Spleen (tissue), 11 donors: ENCODE measurements at regions not wholly inside any gene's neighbourhood (a gene's known extent, or its start where the extent isn't known, plus 50 kb on each side); places are given as distances from the start of the nearest gene placed in this dataset.
"Not testable (repeated sequence)": the region's sequence is repeated elsewhere in the genome, so short reads cannot be mapped to it uniquely, and the experiment has no call there.

Source experiments
- DNase-seq: peaks from one replicate; pipeline ENCODE4 v3.0.0-alpha.2; 2020
- H3K27ac ChIP-seq, 8 donors: fragments of 200-600 bp; sonication (generic) in 7 of 8; 1 replicate in 4 of 8; 2 replicates in 4 of 8; pipeline versions ENCODE4 v1.5.0 to v1.8.0; 2016 to 2021; ENCODE audit warnings: inconsistent platforms in 4 of 8, mild to moderate bottlenecking in 4 of 8, moderate library complexity in 1 of 8
- H3K27me3 ChIP-seq, 7 donors: fragments of 200-600 bp; sonication (generic) in 6 of 7; replicated peaks in 1 of 7; 1 replicate in 4 of 7; 2 replicates in 3 of 7; pipeline versions ENCODE4 v1.5.0 to v1.8.0; 2016 to 2021; ENCODE audit warnings: inconsistent platforms in 3 of 7, mild to moderate bottlenecking in 1 of 7
- H3K36me3 ChIP-seq, 6 donors: fragments of 200-600 bp; sonication (generic) in 5 of 6; 1 replicate in 4 of 6; 2 replicates in 2 of 6; pipeline versions ENCODE4 v1.5.0 to v1.8.0; 2016 to 2021; ENCODE audit warnings: inconsistent platforms in 2 of 6
- H3K4me1 ChIP-seq, 6 donors: fragments of 200-600 bp; sonication (generic) in 5 of 6; 1 replicate in 3 of 6; 2 replicates in 3 of 6; pipeline versions ENCODE4 v1.5.0 to v1.8.0; 2016 to 2021; ENCODE audit warnings: inconsistent platforms in 3 of 6
- H3K4me3 ChIP-seq, 8 donors: fragments of 200-600 bp; sonication (generic) in 7 of 8; 1 replicate in 4 of 8; 2 replicates in 4 of 8; pipeline versions ENCODE4 v1.5.0 to v1.8.0; 2016 to 2021; ENCODE audit warnings: inconsistent platforms in 4 of 8, mild to moderate bottlenecking in 4 of 8, moderate library complexity in 2 of 8
- H3K9me3 ChIP-seq, 8 donors: fragments of 200-600 bp; sonication (generic) in 7 of 8; 1 replicate in 4 of 8; 2 replicates in 4 of 8; pipeline versions ENCODE4 v1.5.0 to v1.8.0; 2016 to 2021; ENCODE audit warnings: inconsistent platforms in 4 of 8
- CTCF ChIP-seq, 11 experiments: fragments of 200-600 bp in 7 of 11; fragments of 450-650 bp in 4 of 11; sonication (generic) in 4 of 11; IDR thresholded peaks in 8 of 11; conservative IDR thresholded peaks in 3 of 11; 1 replicate in 7 of 11; 2 replicates in 4 of 11; pipeline versions ENCODE4 v1.4.0 to v1.8.0; 2016 to 2021; ENCODE audit warnings: antibody characterized with exemption in 11 of 11, inconsistent platforms in 4 of 11, mild to moderate bottlenecking in 1 of 11
- POLR2A ChIP-seq, 3 donors: fragments of 450-650 bp; IDR thresholded peaks; one replicate each; pipeline ENCODE4 v1.5.1; 2017; ENCODE audit warnings: antibody characterized with exemption in 3 of 3, mild to moderate bottlenecking in 1 of 3
- POLR2AphosphoS5 ChIP-seq, 3 donors: sonication (generic); formaldehyde crosslinking; IDR thresholded peaks; one replicate each; pipeline ENCODE4 v1.5.1; 2017; ENCODE audit warnings: antibody characterized with exemption in 3 of 3
- WGBS, 5 donors: extraction: QIAGEN DNeasy Blood & Tissue Kit in 3 of 5; methylation state at CpG; one replicate each; pipeline versions ENCODE4 v1.1.5 to v1.1.7; 2013 to 2018; 5-methylcytosine and 5-hydroxymethylcytosine counted together
- intact Hi-C: fragments of 100-400 bp; cut with DNase I; formaldehyde crosslinking; loops from one replicate; pipeline ENCODE4 v1.15.0; 2023; ENCODE audit warnings: low total_unique reads
- donor health status: healthy with polysubstance abuse.
- donor health status: DM: no; HTN: no; CAD: no; lungs with moderate emphysema.
- donor health status: DM: no; HTN: no; CAD: no.
- donor health status: Bipolar disorder and iron deficiency.
- donor health status: healthy.
- donor health status: DM: no; HTN: no; CAD: no.
- donor health status: DM: yes; HTN: yes; CAD: no.

GRCh38 chr4:148540622-148541326 lies 98.6 kb upstream of the NR3C2 start:
- no peaks in the 10 kb centered on the region for H3K36me3 ChIP-seq
- no peaks in the 10 kb centered on the region for H3K4me1 ChIP-seq
- 58 to 92% (median 75%) methylated on average over 4 of the region's 4 CpGs for WGBS, 5 donors
- no peak overlapping the region for H3K27ac ChIP-seq
- H3K27me3 ChIP-seq: no peaks in the 10 kb centered on the region
- peaks cover 0 to 6% (median 1%) of the 10 kb centered on the region in 8 donors for H3K9me3 ChIP-seq
- DNase-seq: no peak
- no peak overlapping the region for H3K4me3 ChIP-seq
- no peak for TF ChIP-seq POLR2A (IDR thresholded peaks at IDR 0.05)
- TF ChIP-seq CTCF (IDR thresholded peaks at IDR 0.05 in 8 of 11, conservative IDR thresholded peaks at IDR 0.05 in 3 of 11): no peak
- no peak for TF ChIP-seq POLR2AphosphoS5 (IDR thresholded peaks at IDR 0.05)
- intact Hi-C loops: no loop called here

- WGBS, 5 donors: 73 to 88% (median 81%) methylated on average over 3 of the region's 3 CpGs
- intact Hi-C loops: no loop called here
- Histone ChIP-seq H3K9me3 (peaks cover 0 to 20% (median 15%) of the 10 kb centered on the region in 8 donors), H3K36me3 (no peaks in the 10 kb centered on the region), H3K27ac (no peak overlapping the region), H3K4me1 (no peaks in the 10 kb centered on the region), H3K27me3 (no peaks in the 10 kb centered on the region), H3K4me3 (no peak overlapping the region)
- no peak for DNase-seq
- no peak for TF ChIP-seq CTCF (IDR thresholded peaks at IDR 0.05 in 8 of 11, conservative IDR thresholded peaks at IDR 0.05 in 3 of 11)
- no peak for TF ChIP-seq POLR2A (IDR thresholded peaks at IDR 0.05)
- no peak for TF ChIP-seq POLR2AphosphoS5 (IDR thresholded peaks at IDR 0.05)
Observed at GRCh38 chr4:148539387-148539786, 97.2 kb upstream of the NR3C2 start.

GRCh38 chr4:148533851-148534250 lies 91.6 kb upstream of the NR3C2 start:
- peaks cover 3 to 61% (median 54%) of the 10 kb centered on the region in 8 donors for H3K9me3 ChIP-seq
- H3K27ac ChIP-seq, H3K4me3 ChIP-seq, H3K27me3 ChIP-seq, H3K36me3 ChIP-seq, intact Hi-C loops, DNase-seq, H3K4me1 ChIP-seq: not testable (repeated sequence)
- 84 to 97% (median 94%) methylated on average over 1 of the region's 1 CpG for WGBS, 5 donors

GRCh38 chr4:148530114-148530513 lies 87.9 kb upstream of the NR3C2 start:
- DNase-seq: no peak
- Histone ChIP-seq H3K36me3 (no peaks in the 10 kb centered on the region), H3K27me3 (no peaks in the 10 kb centered on the region), H3K27ac (no peak overlapping the region), H3K4me1 (no peaks in the 10 kb centered on the region), H3K4me3 (no peak overlapping the region), H3K9me3 (peaks cover 3 to 50% (median 46%) of the 10 kb centered on the region in 8 donors)
- intact Hi-C loops: no loop called here
- TF ChIP-seq CTCF (IDR thresholded peaks at IDR 0.05 in 8 of 11, conservative IDR thresholded peaks at IDR 0.05 in 3 of 11): no peak
- no peak for TF ChIP-seq POLR2AphosphoS5 (IDR thresholded peaks at IDR 0.05)
- TF ChIP-seq POLR2A (IDR thresholded peaks at IDR 0.05): no peak

GRCh38 chr4:148527571-148527970 lies 85.4 kb upstream of the NR3C2 start:
- Histone ChIP-seq H3K27ac (no peak overlapping the region), H3K27me3 (no peaks in the 10 kb centered on the region), H3K36me3 (no peaks in the 10 kb centered on the region), H3K4me1 (no peaks in the 10 kb centered on the region), H3K9me3 (peaks cover 0 to 25% (median 20%) of the 10 kb centered on the region in 8 donors), H3K4me3 (no peak overlapping the region)
- DNase-seq: no peak
- TF ChIP-seq POLR2AphosphoS5 (IDR thresholded peaks at IDR 0.05) (no peak), POLR2A (IDR thresholded peaks at IDR 0.05) (no peak), CTCF (IDR thresholded peaks at IDR 0.05 in 8 of 11, conservative IDR thresholded peaks at IDR 0.05 in 3 of 11) (no peak)
- intact Hi-C loops: no loop called here
